GM12878 (cell line): ENCODE measurements at regions not wholly inside any gene's neighbourhood (a gene's known extent, or its start where the extent isn't known, plus 50 kb on each side); places are given as distances from the start of the nearest gene placed in this dataset.

ENCODE experiments used
- ATAC-seq: fragments of 200-7000 bp; cut with Tn5 transposase; 3 replicates; pipeline ENCODE4 v1.9.1; 2020; ENCODE audit warnings: mild to moderate bottlenecking, moderate library complexity
- BruUV-seq: library from RNA; stranded (reverse); fragments of 400-500 nt; replicated peaks from 2 replicates; lab custom pipeline; 2021; lab: Mats Ljungman, UMichigan
- CTCF ChIA-PET: fragments of 300-600 bp; sonication (Branson Sonifier 250); formaldehyde crosslinking; extraction: SDS; loops from one replicate; lab custom pipeline; 2021; ENCODE audit warnings: inconsistent platforms; lab: Yijun Ruan, JAX
- POLR2A ChIA-PET: fragments of 350-600 bp; formaldehyde crosslinking; extraction: SDS; loops from one replicate; lab custom pipeline; 2021; ENCODE audit warnings: inconsistent platforms; lab: Charles Lee
- RAD21 ChIA-PET: fragments of 300-600 bp; sonication (Branson Sonifier 250); formaldehyde crosslinking; loops from one replicate; lab custom pipeline; 2023; ENCODE audit warnings: antibody characterized with exemption; ENCODE audit not compliant: unreplicated experiment; lab: Charles Lee
- SMC1A ChIA-PET: fragments of 300-600 bp; sonication (Branson Sonifier 250); formaldehyde crosslinking; loops from one replicate; lab custom pipeline; 2023; ENCODE audit not compliant: unreplicated experiment, uncharacterized antibody; lab: Charles Lee
- DNase-seq: peaks from one replicate; pipeline ENCODE4 v3.0.0-alpha.2; 2011; ENCODE audit warnings: low read depth, low spot score
- FAIRE-seq: peaks from 3 replicates; lab custom pipeline; 2011; peaks lifted over from hg19 to GRCh38; lab: Jason Lieb, UNC
- H2AFZ ChIP-seq: 2 replicates; pipeline ENCODE4 v1.6.0; 2011; ENCODE audit warnings: low read depth, low read length, control low read depth; ENCODE audit not compliant: control insufficient read depth
- H3K27ac ChIP-seq: 2 replicates; pipeline ENCODE4 v1.5.1; 2011; ENCODE audit warnings: control low read depth; ENCODE audit not compliant: control insufficient read depth, insufficient read depth
- H3K27me3 ChIP-seq, 2 experiments: replicated peaks in 1 of 2; 2 replicates each; pipeline versions ENCODE4 v1.6.0 to v1.6.1; 2011; ENCODE audit warnings: low read length in 1 of 2; ENCODE audit not compliant: control insufficient read depth in 2 of 2, insufficient read depth in 2 of 2
- H3K36me3 ChIP-seq, 2 experiments: 2 replicates each; pipeline ENCODE4 v1.5.1; 2011; ENCODE audit warnings: low read length in 1 of 2; ENCODE audit not compliant: control insufficient read depth in 2 of 2, insufficient read depth in 2 of 2
- H3K4me1 ChIP-seq: 2 replicates; pipeline ENCODE4 v1.6.1; 2011; ENCODE audit warnings: mild to moderate bottlenecking, low read length, moderate library complexity, mixed read lengths; ENCODE audit not compliant: control insufficient read depth, insufficient read depth
- H3K4me2 ChIP-seq: 2 replicates; pipeline ENCODE4 v1.6.0; 2011; ENCODE audit warnings: control low read depth; ENCODE audit not compliant: control insufficient read depth, insufficient read depth
- H3K4me3 ChIP-seq: fragments of 200-600 bp; sonication (generic); 2 replicates; pipeline ENCODE4 v1.5.1; 2016
- H3K79me2 ChIP-seq: 2 replicates; pipeline ENCODE4 v1.6.0; 2011; ENCODE audit warnings: low read length; ENCODE audit not compliant: control insufficient read depth, insufficient read depth
- H3K9ac ChIP-seq: 2 replicates; pipeline ENCODE4 v1.8.0; 2011; ENCODE audit warnings: low read length, control low read depth, mixed read lengths; ENCODE audit not compliant: control insufficient read depth, insufficient read depth
- H3K9me3 ChIP-seq: replicated peaks from 3 replicates; pipeline ENCODE4 v1.5.1; 2011; ENCODE audit warnings: mild to moderate bottlenecking, low read length; ENCODE audit not compliant: control insufficient read depth, insufficient read depth
- H4K20me1 ChIP-seq: 2 replicates; pipeline ENCODE4 v1.6.0; 2011; ENCODE audit not compliant: control insufficient read depth, insufficient read depth
- ATF7 ChIP-seq: fragments of 450-650 bp; IDR thresholded peaks from 2 replicates; pipeline ENCODE4 v1.6.1; 2016; ENCODE audit warnings: low read depth, mild to moderate bottlenecking
- CHD4 ChIP-seq: fragments of 200-600 bp; sonication (generic); IDR thresholded peaks from 2 replicates; pipeline ENCODE4 v1.6.1; 2016; ENCODE audit warnings: mild to moderate bottlenecking
- E4F1 ChIP-seq: fragments of 450-650 bp; IDR thresholded peaks from 2 replicates; pipeline ENCODE4 v1.6.1; 2018; ENCODE audit warnings: borderline replicate concordance, mild to moderate bottlenecking; ENCODE audit not compliant: partially characterized antibody
- HDAC6 ChIP-seq: fragments of 200-600 bp; sonication (generic); IDR thresholded peaks from one replicate; pipeline ENCODE4 v1.8.0; 2017; ENCODE audit warnings: antibody characterized with exemption; ENCODE audit not compliant: unreplicated experiment
- IRF4 ChIP-seq: IDR thresholded peaks from 2 replicates; pipeline ENCODE4 v1.6.1; 2011; ENCODE audit warnings: low read depth, low read length
- MXI1 ChIP-seq: fragments of 150-350 bp; IDR thresholded peaks from 2 replicates; pipeline ENCODE4 v1.6.1; 2011; ENCODE audit warnings: low read depth, mild to moderate bottlenecking, inconsistent platforms, low read length, improper control_type of control experiment
- PKNOX1 ChIP-seq: fragments of 450-650 bp; IDR thresholded peaks from 2 replicates; pipeline ENCODE4 v1.6.1; 2016; ENCODE audit warnings: mild to moderate bottlenecking
- PML ChIP-seq: IDR thresholded peaks from 2 replicates; pipeline ENCODE4 v1.6.1; 2012; ENCODE audit warnings: low read length, inconsistent platforms
- SP1 ChIP-seq: IDR thresholded peaks from one replicate; pipeline ENCODE4 v1.6.1; 2011; ENCODE audit warnings: low read depth, low read length
- STAT1 ChIP-seq: fragments of 450-650 bp; conservative IDR thresholded peaks from 2 replicates; pipeline ENCODE4 v1.6.1; 2014; ENCODE audit warnings: antibody characterized with exemption, mild to moderate bottlenecking
- ZNF24 ChIP-seq: fragments of 450-650 bp; IDR thresholded peaks from 2 replicates; pipeline ENCODE4 v1.6.1; 2017; ENCODE audit warnings: antibody characterized with exemption, mild to moderate bottlenecking
- ZSCAN29 ChIP-seq: fragments of 450-650 bp; IDR thresholded peaks from 2 replicates; pipeline ENCODE4 v1.6.1; 2017; ENCODE audit warnings: mild to moderate bottlenecking, moderate library complexity
- WGBS: methylation state at CpG from one replicate; pipeline ENCODE4 v1.1.6; 2016; ENCODE audit warnings: low lambda C conversion rate; ENCODE audit not compliant: insufficient replicate concordance, insufficient coverage; ENCODE audit errors: missing lambda C conversion rate; 5-methylcytosine and 5-hydroxymethylcytosine counted together
- in situ Hi-C: fragments of 300-500 bp; cut with MboI; formaldehyde crosslinking; loops from 9 replicates; pipeline ENCODE4 v1.14.3; 2018; ENCODE audit warnings: mixed read lengths
- intact Hi-C: fragments of 100-400 bp; cut with micrococcal nuclease; formaldehyde crosslinking; loops from one replicate; pipeline ENCODE4 v1.14.2; 2022; ENCODE audit not compliant: unreplicated experiment

- TF ChIP-seq HDAC6 = no peak
Observed at GRCh38 chr20:60101201-60101890, 143.1 kb downstream of the CDH26 start (continued).

- Histone ChIP-seq H3K4me1 (no peaks in the 10 kb centered on the region), H3K27ac (no peak overlapping the region), H3K9me3 (no peaks in the 10 kb centered on the region), H3K4me3 (no peak overlapping the region), H3K79me2 (no peaks in the 10 kb centered on the region)
- in situ Hi-C loops = no loop called here
- SMC1A ChIA-PET = no interaction called here
- no peak for ATAC-seq
- intact Hi-C loops = no loop called here
- RAD21 ChIA-PET = no interaction called here
- TF ChIP-seq E4F1 = no peak
- TF ChIP-seq ZSCAN29 = no peak
- no peak for TF ChIP-seq STAT1
- TF ChIP-seq CHD4 = no peak
- no peak for TF ChIP-seq ATF7
- no peak for TF ChIP-seq PML
- no peak for TF ChIP-seq SP1
- TF ChIP-seq IRF4 = no peak
- TF ChIP-seq ZNF24 = no peak
- no peak for TF ChIP-seq PKNOX1
- no peak for TF ChIP-seq MXI1
- TF ChIP-seq, all 136 proteins: peak for 0
- Histone ChIP-seq H3K27me3 (no peaks in the 10 kb centered on the region), H2AFZ (no peak overlapping the region), H4K20me1 (no peaks in the 10 kb centered on the region), H3K4me2 (no peak overlapping the region), H3K36me3 (no peaks in the 10 kb centered on the region), H3K9ac (no peak overlapping the region)
- ChIA-PET CTCF (no interaction called here), POLR2A (no interaction called here)
- no TSS peak for BruUV-seq
- 21% methylated on average over 9 of the region's 9 CpGs for WGBS
- no peak for FAIRE-seq
- DNase-seq = no peak
Observed at GRCh38 chr20:60101891-60102281, 143.7 kb downstream of the CDH26 start.
